ENCODE measurements at regions not wholly inside any gene's neighbourhood (a gene's known extent, or its start where the extent isn't known, plus 50 kb on each side); places are given as distances from the start of the nearest gene placed in this dataset.

GRCh38 chr6:163942790-163943189 lies 528.3 kb downstream of the QKI start:
- Histone ChIP-seq H3K9ac (no peak overlapping the region), H3K4me1 (ENCODE audit: low read depth, poor library complexity, severe bottlenecking) (no peaks in the 10 kb centered on the region), H2AFZ (ENCODE audit: low read depth) (no peak overlapping the region), H3K79me2 (ENCODE audit: insufficient read depth, low read depth) (no peaks in the 10 kb centered on the region), H3K27ac (no peak overlapping the region), H3K4me3 (IDR thresholded peaks at IDR 0.05; ENCODE audit: insufficient read depth, low read depth, low read length) (no peak overlapping the region), H3K36me3 (ENCODE audit: insufficient read depth) (no peaks in the 10 kb centered on the region), H3K27me3 (ENCODE audit: insufficient read depth, low read depth) (no peaks in the 10 kb centered on the region), H3K4me2 (no peak overlapping the region), H4K20me1 (ENCODE audit: insufficient read depth) (no peaks in the 10 kb centered on the region)
- TF ChIP-seq, protein P1, sequence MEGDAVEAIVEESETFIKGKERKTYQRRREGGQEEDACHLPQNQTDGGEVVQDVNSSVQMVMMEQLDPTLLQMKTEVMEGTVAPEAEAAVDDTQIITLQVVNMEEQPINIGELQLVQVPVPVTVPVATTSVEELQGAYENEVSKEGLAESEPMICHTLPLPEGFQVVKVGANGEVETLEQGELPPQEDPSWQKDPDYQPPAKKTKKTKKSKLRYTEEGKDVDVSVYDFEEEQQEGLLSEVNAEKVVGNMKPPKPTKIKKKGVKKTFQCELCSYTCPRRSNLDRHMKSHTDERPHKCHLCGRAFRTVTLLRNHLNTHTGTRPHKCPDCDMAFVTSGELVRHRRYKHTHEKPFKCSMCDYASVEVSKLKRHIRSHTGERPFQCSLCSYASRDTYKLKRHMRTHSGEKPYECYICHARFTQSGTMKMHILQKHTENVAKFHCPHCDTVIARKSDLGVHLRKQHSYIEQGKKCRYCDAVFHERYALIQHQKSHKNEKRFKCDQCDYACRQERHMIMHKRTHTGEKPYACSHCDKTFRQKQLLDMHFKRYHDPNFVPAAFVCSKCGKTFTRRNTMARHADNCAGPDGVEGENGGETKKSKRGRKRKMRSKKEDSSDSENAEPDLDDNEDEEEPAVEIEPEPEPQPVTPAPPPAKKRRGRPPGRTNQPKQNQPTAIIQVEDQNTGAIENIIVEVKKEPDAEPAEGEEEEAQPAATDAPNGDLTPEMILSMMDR (conservative IDR thresholded peaks at IDR 0.05; ENCODE audit: low read depth, low read length), result no peak

DNA sequence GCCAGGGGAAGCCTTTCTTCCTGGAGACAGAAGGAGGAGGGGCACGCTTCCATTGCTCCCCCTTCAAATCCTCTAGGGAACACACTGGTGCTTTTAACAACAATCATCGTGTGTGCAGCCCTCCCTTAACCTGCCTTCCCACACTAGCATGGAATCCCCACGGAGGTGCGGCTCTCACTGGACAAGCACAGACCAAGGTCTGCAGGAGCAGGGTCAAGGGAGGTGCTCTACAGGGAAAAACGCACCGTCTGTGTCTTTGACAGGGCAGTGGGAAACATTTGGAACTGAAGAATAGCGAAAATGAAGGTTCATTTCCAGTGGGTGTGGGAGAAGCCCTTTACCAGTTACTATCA lies 527.1 kb downstream of the QKI start:
- no peak overlapping the region for H3K9ac ChIP-seq
- H3K27me3 ChIP-seq (ENCODE audit: insufficient read depth, low read depth), result no peaks in the 10 kb centered on the region
- no peak overlapping the region for H3K27ac ChIP-seq
- TF ChIP-seq, protein P1 (conservative IDR thresholded peaks at IDR 0.05; ENCODE audit: low read depth, low read length), result no peak
- no peaks in the 10 kb centered on the region for H3K36me3 ChIP-seq (ENCODE audit: insufficient read depth)
- H3K4me3 ChIP-seq (IDR thresholded peaks at IDR 0.05; ENCODE audit: insufficient read depth, low read depth, low read length), result no peak overlapping the region
- H4K20me1 ChIP-seq (ENCODE audit: insufficient read depth), result no peaks in the 10 kb centered on the region
- H2AFZ ChIP-seq (ENCODE audit: low read depth), result no peak overlapping the region
- H3K4me1 ChIP-seq (ENCODE audit: low read depth, poor library complexity, severe bottlenecking), result no peaks in the 10 kb centered on the region
- no peaks in the 10 kb centered on the region for H3K79me2 ChIP-seq (ENCODE audit: insufficient read depth, low read depth)
- H3K4me2 ChIP-seq, result no peak overlapping the region

- no peak overlapping the region for H2AFZ ChIP-seq (ENCODE audit: low read depth)
- H3K27ac ChIP-seq, result no peak overlapping the region
- no peaks in the 10 kb centered on the region for H3K4me1 ChIP-seq (ENCODE audit: low read depth, poor library complexity, severe bottlenecking)
- no peak overlapping the region for H3K9ac ChIP-seq
- H4K20me1 ChIP-seq (ENCODE audit: insufficient read depth), result no peaks in the 10 kb centered on the region
- H3K4me2 ChIP-seq, result no peak overlapping the region
- no peaks in the 10 kb centered on the region for H3K36me3 ChIP-seq (ENCODE audit: insufficient read depth)
- no peaks in the 10 kb centered on the region for H3K27me3 ChIP-seq (ENCODE audit: insufficient read depth, low read depth)
- H3K79me2 ChIP-seq (ENCODE audit: insufficient read depth, low read depth), result no peaks in the 10 kb centered on the region
- no peak overlapping the region for H3K4me3 ChIP-seq (IDR thresholded peaks at IDR 0.05; ENCODE audit: insufficient read depth, low read depth, low read length)
- TF ChIP-seq, protein P1 (conservative IDR thresholded peaks at IDR 0.05; ENCODE audit: low read depth, low read length), result no peak
Observed at GRCh38 chr6:163940705-163941623, 526.4 kb downstream of the QKI start.

DNA sequence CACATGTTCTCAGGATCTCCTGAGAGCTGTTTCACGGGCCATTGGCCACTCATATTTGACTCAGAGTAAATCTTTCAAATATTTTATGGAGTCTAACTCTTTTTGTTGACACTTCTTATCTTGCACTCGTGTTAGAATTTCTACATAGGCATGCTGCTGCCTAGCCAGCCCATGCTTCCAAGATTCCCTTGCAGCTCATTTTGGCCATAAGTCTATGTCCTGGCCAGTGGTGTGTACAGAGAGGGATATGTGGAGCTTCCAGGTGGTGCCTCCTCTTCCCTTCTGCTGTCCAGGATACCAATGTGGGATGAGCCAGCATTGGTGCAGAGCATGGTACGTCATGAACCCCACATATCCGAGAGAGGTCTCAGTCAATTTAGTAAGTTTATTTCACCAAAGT lies 522.6 kb downstream of the QKI start:
- Histone ChIP-seq H3K27ac (no peak overlapping the region), H3K4me3 (IDR thresholded peaks at IDR 0.05; ENCODE audit: insufficient read depth, low read depth, low read length) (no peak overlapping the region), H3K4me1 (ENCODE audit: low read depth, poor library complexity, severe bottlenecking) (no peaks in the 10 kb centered on the region), H3K4me2 (no peak overlapping the region), H3K79me2 (ENCODE audit: insufficient read depth, low read depth) (no peaks in the 10 kb centered on the region), H3K27me3 (ENCODE audit: insufficient read depth, low read depth) (no peaks in the 10 kb centered on the region), H2AFZ (ENCODE audit: low read depth) (no peak overlapping the region), H3K36me3 (ENCODE audit: insufficient read depth) (no peaks in the 10 kb centered on the region), H3K9ac (no peak overlapping the region), H4K20me1 (ENCODE audit: insufficient read depth) (no peaks in the 10 kb centered on the region)
- TF ChIP-seq, protein P1 (conservative IDR thresholded peaks at IDR 0.05; ENCODE audit: low read depth, low read length), result no peak
